SK-N-SH (cell line): ENCODE measurements at regions not wholly inside any gene's neighbourhood (a gene's known extent, or its start where the extent isn't known, plus 50 kb on each side); places are given as distances from the start of the nearest gene placed in this dataset.

Experiments used
- CTCF ChIA-PET: fragments of 300-600, 350-600 bp; formaldehyde crosslinking; extraction: SDS; loops from one replicate; lab custom pipeline; 2021; lab: Yijun Ruan, JAX
- POLR2A ChIA-PET: fragments of 350-600 bp; sonication (Branson Sonifier 250); formaldehyde crosslinking; extraction: SDS; loops from one replicate; lab custom pipeline; 2020; ENCODE audit warnings: antibody characterized with exemption, inconsistent platforms; lab: Yijun Ruan, JAX
- DNase-seq: peaks from one replicate; pipeline ENCODE4 v3.0.0; 2012
- H2AFZ ChIP-seq: fragments of 200-600 bp; sonication (generic); 2 replicates; pipeline ENCODE4 v1.8.1; 2016; ENCODE audit warnings: antibody characterized with exemption, mild to moderate bottlenecking, low read depth
- H3F3A ChIP-seq: fragments of 200-600 bp; sonication (generic); replicated peaks from 2 replicates; pipeline ENCODE3; 2016; ENCODE audit warnings: antibody characterized with exemption, mild to moderate bottlenecking; ENCODE audit not compliant: insufficient read depth
- H3K27ac ChIP-seq, 2 experiments: fragments of 200-500 bp in 1 of 2; fragments of 200-600 bp in 1 of 2; sonication (Bioruptor generic) in 1 of 2; sonication (generic), shearing (Covaris generic) in 1 of 2; 2 replicates each; pipeline versions ENCODE4 v1.5.1 to v1.6.1; 2014 to 2016; ENCODE audit warnings: low read depth in 2 of 2, inconsistent platforms in 1 of 2, low read length in 1 of 2, mild to moderate bottlenecking in 1 of 2, mixed read lengths in 1 of 2
- H3K27me3 ChIP-seq: fragments of 200-600 bp; sonication (generic), shearing (Covaris generic); 2 replicates; pipeline ENCODE4 v1.6.1; 2016; ENCODE audit warnings: mixed run types; ENCODE audit not compliant: insufficient read depth
- H3K36me3 ChIP-seq, 2 experiments: fragments of 200-500 bp in 1 of 2; fragments of 200-600 bp in 1 of 2; sonication (Bioruptor generic) in 1 of 2; sonication (generic) in 1 of 2; replicated peaks in 1 of 2; 2 replicates each; pipeline versions ENCODE3 to v1.5.1; 2014 to 2016; ENCODE audit warnings: low read length in 1 of 2, mild to moderate bottlenecking in 1 of 2; ENCODE audit not compliant: insufficient read depth in 2 of 2, control insufficient read depth in 1 of 2
- H3K4me1 ChIP-seq, 2 experiments: fragments of 200-500 bp in 1 of 2; fragments of 200-600 bp in 1 of 2; sonication (Bioruptor generic) in 1 of 2; sonication (generic), shearing (Covaris generic) in 1 of 2; 2 replicates each; pipeline versions ENCODE4 v1.5.1 to v1.6.1; 2014 to 2016; ENCODE audit warnings: low read depth in 1 of 2, low read length in 1 of 2, mixed run types in 1 of 2; ENCODE audit not compliant: insufficient read depth in 2 of 2, control insufficient read depth in 1 of 2
- H3K4me2 ChIP-seq: fragments of 200-600 bp; sonication (generic), shearing (Covaris generic); 2 replicates; pipeline ENCODE4 v1.6.1; 2017; ENCODE audit warnings: mixed run types
- H3K4me3 ChIP-seq, 2 experiments: fragments of 200-500 bp in 1 of 2; fragments of 200-600 bp in 1 of 2; sonication (Bioruptor generic) in 1 of 2; sonication (generic), shearing (Covaris generic) in 1 of 2; 2 replicates each; pipeline versions ENCODE4 v1.5.1 to v1.8.1; 2014 to 2016; ENCODE audit warnings: low read depth in 2 of 2, inconsistent platforms in 1 of 2, low read length in 1 of 2, mild to moderate bottlenecking in 1 of 2, mixed read lengths in 1 of 2, moderate library complexity in 1 of 2
- H3K79me2 ChIP-seq: fragments of 200-600 bp; sonication (generic); 2 replicates; pipeline ENCODE4 v1.8.1; 2017; ENCODE audit warnings: mild to moderate bottlenecking; ENCODE audit not compliant: insufficient read depth
- H3K9ac ChIP-seq: fragments of 200-600 bp; sonication (generic); 2 replicates; pipeline ENCODE4 v1.6.1; 2017; ENCODE audit warnings: mixed run types
- H3K9me2 ChIP-seq: fragments of 200-600 bp; sonication (generic); 2 replicates; pipeline ENCODE4 v1.6.1; 2017; ENCODE audit warnings: mixed run types
- H3K9me3 ChIP-seq: fragments of 200-600 bp; sonication (generic); 2 replicates; pipeline ENCODE4 v1.6.1; 2017; ENCODE audit warnings: mixed run types, mild to moderate bottlenecking, moderate library complexity
- H4K20me1 ChIP-seq: fragments of 200-600 bp; sonication (generic); 2 replicates; pipeline ENCODE4 v1.6.1; 2017; ENCODE audit warnings: mild to moderate bottlenecking, mixed run types; ENCODE audit not compliant: insufficient read depth
- EP300 ChIP-seq, 2 experiments: IDR thresholded peaks; 2 replicates each; pipeline versions ENCODE4 v1.4.0 to v1.6.1; 2012; ENCODE audit warnings: borderline replicate concordance in 1 of 2, low read depth in 1 of 2, low read length in 1 of 2
- FOSL2 ChIP-seq: IDR thresholded peaks from 2 replicates; pipeline ENCODE4 v1.4.0; 2012; ENCODE audit warnings: low read depth, mild to moderate bottlenecking, moderate library complexity, borderline replicate concordance
- FOXM1 ChIP-seq: IDR thresholded peaks from 2 replicates; pipeline ENCODE4 v1.4.0; 2012; ENCODE audit warnings: low read depth, mild to moderate bottlenecking
- GATA2 ChIP-seq: sonication (generic); formaldehyde crosslinking; IDR thresholded peaks from 2 replicates; pipeline ENCODE4 v1.5.0; 2020; ENCODE audit warnings: mild to moderate bottlenecking, missing genetic modification reagents
- JUND ChIP-seq: IDR thresholded peaks from 2 replicates; pipeline ENCODE4 v1.4.0; 2012
- MAX ChIP-seq: IDR thresholded peaks from 2 replicates; pipeline ENCODE4 v1.4.0; 2012; ENCODE audit warnings: low read depth
- NFIC ChIP-seq: IDR thresholded peaks from 2 replicates; pipeline ENCODE4 v1.4.0; 2012; ENCODE audit warnings: borderline replicate concordance
- RCOR1 ChIP-seq: fragments of 150-350 bp; IDR thresholded peaks from 2 replicates; pipeline ENCODE4 v1.6.1; 2017; ENCODE audit warnings: antibody characterized with exemption, low read length
- RFX5 ChIP-seq: IDR thresholded peaks from 2 replicates; pipeline ENCODE4 v1.6.1; 2012; ENCODE audit warnings: mild to moderate bottlenecking, improper control_type of control experiment, low read length
- SIN3A ChIP-seq: IDR thresholded peaks from 2 replicates; pipeline ENCODE4 v1.6.1; 2012; ENCODE audit warnings: low read depth, mild to moderate bottlenecking, low read length, moderate library complexity, borderline replicate concordance
- SMC3 ChIP-seq: IDR thresholded peaks from 2 replicates; pipeline ENCODE4 v1.6.1; 2012; ENCODE audit warnings: low read depth, low read length, improper control_type of control experiment
- TAF1 ChIP-seq: IDR thresholded peaks from 2 replicates; pipeline ENCODE4 v1.6.1; 2012; ENCODE audit warnings: low read depth, mild to moderate bottlenecking, low read length, moderate library complexity, borderline replicate concordance
- TCF12 ChIP-seq: IDR thresholded peaks from 2 replicates; pipeline ENCODE4 v1.4.0; 2012
- WGBS: methylation state at CpG from one replicate; pipeline ENCODE4 v1.1.6; 2017; ENCODE audit warnings: low lambda C conversion rate; 5-methylcytosine and 5-hydroxymethylcytosine counted together
- TF ChIP-seq, protein P1 (sequence below): IDR thresholded peaks from 2 replicates; pipeline ENCODE4 v1.4.0; 2012; ENCODE audit warnings: low read depth, borderline replicate concordance
- TF ChIP-seq, protein P2 (sequence below): fragments of 200-600 bp; sonication (generic); IDR thresholded peaks from 2 replicates; pipeline ENCODE4 v1.6.1; 2017; ENCODE audit warnings: antibody characterized with exemption, mild to moderate bottlenecking, moderate library complexity

DNA sequence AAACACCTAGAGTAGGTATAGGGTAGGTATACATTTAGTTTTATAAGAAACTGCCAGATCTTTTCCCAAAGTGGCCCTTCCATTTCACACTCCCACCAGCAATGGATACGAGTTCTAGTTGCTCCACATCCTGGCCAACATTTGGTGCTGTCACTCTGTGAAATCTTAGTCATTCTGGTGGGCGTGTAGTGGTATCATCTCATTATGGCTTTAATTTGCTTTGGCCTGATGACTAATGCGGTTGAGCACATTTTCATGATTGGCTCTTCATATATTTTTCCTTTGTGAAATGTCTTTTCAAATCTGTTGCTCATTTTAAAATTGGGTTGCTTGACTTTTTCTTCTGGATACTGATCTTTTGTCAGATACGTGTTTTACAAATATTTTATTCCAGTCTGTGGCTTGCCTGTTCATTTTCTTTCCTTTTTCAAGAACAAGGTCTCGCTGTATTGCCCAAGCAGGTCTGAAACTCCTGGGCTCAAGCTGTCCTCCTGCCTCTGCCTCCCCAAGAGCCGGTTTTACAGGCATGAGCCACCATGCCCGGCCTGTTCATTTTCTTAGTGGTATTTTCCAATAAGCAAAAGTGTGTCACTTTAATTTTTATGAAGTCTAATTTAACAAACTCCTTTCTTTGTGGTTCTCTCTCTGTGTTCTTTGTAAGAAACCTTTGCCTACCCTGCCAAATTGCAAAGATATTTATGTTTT, 192.4 kb downstream of the SEC14L1 start:
- H3K4me1 ChIP-seq = peaks cover 0 to 14% of the 10 kb centered on the region in 2 experiments; a peak in 1 of 4 replicates
- peaks cover 0 to 22% of the 10 kb centered on the region in 2 experiments for H3K36me3 ChIP-seq
- ChIA-PET CTCF (interaction anchor here (1.6 to 8.3 kb wide), 11 partner anchors 11 to 172 kb away, joined by 3 to 205 read pairs (median 23); no protein-coding TSS in a partner anchor), POLR2A (no interaction called here)
- peak overlapping the region in 1 of 2 experiments; percentile 62; a peak in 2 of 4 replicates for H3K27ac ChIP-seq
- peaks cover 21% of the 10 kb centered on the region for H3K9me3 ChIP-seq
- H3F3A ChIP-seq = peaks cover 25% of the 10 kb centered on the region
- H3K4me3 ChIP-seq = 0 out of 4 replicates have a peak overlapping the region, but pooled peaks of 1 of the 2 experiments have one; percentile 0
- no peaks in the 10 kb centered on the region for H3K9me2 ChIP-seq
- H3K4me2 ChIP-seq = no peak overlapping the region
- no peak overlapping the region for H3K9ac ChIP-seq
- no peak for DNase-seq
- no peaks in the 10 kb centered on the region for H3K27me3 ChIP-seq
- TF ChIP-seq RFX5 = no peak
- TF ChIP-seq EP300 (IDR thresholded peaks at IDR 0.05; ENCODE audit: borderline replicate concordance in 1 of 2, low read depth in 1 of 2, low read length in 1 of 2) = no peak
- no peak for TF ChIP-seq GATA2 (CRISPR knock-in tag)
- TF ChIP-seq, protein P1, sequence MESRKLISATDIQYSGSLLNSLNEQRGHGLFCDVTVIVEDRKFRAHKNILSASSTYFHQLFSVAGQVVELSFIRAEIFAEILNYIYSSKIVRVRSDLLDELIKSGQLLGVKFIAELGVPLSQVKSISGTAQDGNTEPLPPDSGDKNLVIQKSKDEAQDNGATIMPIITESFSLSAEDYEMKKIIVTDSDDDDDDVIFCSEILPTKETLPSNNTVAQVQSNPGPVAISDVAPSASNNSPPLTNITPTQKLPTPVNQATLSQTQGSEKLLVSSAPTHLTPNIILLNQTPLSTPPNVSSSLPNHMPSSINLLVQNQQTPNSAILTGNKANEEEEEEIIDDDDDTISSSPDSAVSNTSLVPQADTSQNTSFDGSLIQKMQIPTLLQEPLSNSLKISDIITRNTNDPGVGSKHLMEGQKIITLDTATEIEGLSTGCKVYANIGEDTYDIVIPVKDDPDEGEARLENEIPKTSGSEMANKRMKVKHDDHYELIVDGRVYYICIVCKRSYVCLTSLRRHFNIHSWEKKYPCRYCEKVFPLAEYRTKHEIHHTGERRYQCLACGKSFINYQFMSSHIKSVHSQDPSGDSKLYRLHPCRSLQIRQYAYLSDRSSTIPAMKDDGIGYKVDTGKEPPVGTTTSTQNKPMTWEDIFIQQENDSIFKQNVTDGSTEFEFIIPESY = no peak
- TF ChIP-seq SMC3 = no peak
- no peak for TF ChIP-seq MAX
- peak; percentile 48 for TF ChIP-seq TCF12
- no peak for TF ChIP-seq SIN3A
- TF ChIP-seq, protein P2, sequence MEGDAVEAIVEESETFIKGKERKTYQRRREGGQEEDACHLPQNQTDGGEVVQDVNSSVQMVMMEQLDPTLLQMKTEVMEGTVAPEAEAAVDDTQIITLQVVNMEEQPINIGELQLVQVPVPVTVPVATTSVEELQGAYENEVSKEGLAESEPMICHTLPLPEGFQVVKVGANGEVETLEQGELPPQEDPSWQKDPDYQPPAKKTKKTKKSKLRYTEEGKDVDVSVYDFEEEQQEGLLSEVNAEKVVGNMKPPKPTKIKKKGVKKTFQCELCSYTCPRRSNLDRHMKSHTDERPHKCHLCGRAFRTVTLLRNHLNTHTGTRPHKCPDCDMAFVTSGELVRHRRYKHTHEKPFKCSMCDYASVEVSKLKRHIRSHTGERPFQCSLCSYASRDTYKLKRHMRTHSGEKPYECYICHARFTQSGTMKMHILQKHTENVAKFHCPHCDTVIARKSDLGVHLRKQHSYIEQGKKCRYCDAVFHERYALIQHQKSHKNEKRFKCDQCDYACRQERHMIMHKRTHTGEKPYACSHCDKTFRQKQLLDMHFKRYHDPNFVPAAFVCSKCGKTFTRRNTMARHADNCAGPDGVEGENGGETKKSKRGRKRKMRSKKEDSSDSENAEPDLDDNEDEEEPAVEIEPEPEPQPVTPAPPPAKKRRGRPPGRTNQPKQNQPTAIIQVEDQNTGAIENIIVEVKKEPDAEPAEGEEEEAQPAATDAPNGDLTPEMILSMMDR = no peak
- no peak for TF ChIP-seq RCOR1
- no peak for TF ChIP-seq NFIC
- peak; percentile 65; the same call in 1 of the 2 replicates for TF ChIP-seq FOSL2
- TF ChIP-seq, all 33 proteins: peak for 2
- WGBS = 76% methylated on average over 7 of the region's 7 CpGs
- no peak overlapping the region for H2AFZ ChIP-seq
- peaks cover 58% of the 10 kb centered on the region for H3K79me2 ChIP-seq
- no peaks in the 10 kb centered on the region for H4K20me1 ChIP-seq

DNA sequence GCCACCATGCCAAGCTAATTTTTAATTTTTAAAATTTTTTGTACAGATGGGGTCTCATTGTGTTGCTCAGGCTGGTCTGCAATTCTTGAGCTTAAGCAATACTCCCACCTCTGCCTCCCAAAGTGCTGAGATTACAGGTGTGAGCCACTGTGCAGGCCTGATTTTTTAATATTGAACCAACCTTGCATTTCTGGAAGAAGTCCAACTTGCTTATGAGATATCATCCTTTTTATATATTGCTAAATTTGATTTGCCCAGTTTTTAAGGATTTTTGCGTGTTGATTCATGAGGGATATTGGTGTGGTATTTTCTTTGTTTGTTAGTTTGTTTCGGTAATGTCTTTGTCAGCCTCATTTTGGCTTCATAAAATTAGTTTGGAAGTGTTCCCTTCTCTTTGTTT, 196.4 kb downstream of the SEC14L1 start:
- ChIA-PET POLR2A (no interaction called here), CTCF (interaction anchor here (1.1 to 1.7 kb wide), 2 partner anchors 93 to 158 kb away, joined by 6 to 7 read pairs; no protein-coding TSS in a partner anchor)
- WGBS = 85% methylated on average over 2 of the region's 2 CpGs
- no peaks in the 10 kb centered on the region for H3K27me3 ChIP-seq
- H3F3A ChIP-seq = peaks cover 22% of the 10 kb centered on the region
- H3K9me2 ChIP-seq = no peaks in the 10 kb centered on the region
- peaks cover 56% of the 10 kb centered on the region for H3K79me2 ChIP-seq
- no peaks in the 10 kb centered on the region for H4K20me1 ChIP-seq
- peaks cover 21% of the 10 kb centered on the region for H3K9me3 ChIP-seq
- H2AFZ ChIP-seq = no peak overlapping the region
- DNase-seq = no peak
- no peak overlapping the region for H3K9ac ChIP-seq
- H3K27ac ChIP-seq = no peak overlapping the region
- no peak overlapping the region for H3K4me3 ChIP-seq
- 0 out of 4 replicates have a peak, but pooled peaks cover 0 to 2% of the 10 kb centered on the region in 2 experiments for H3K4me1 ChIP-seq
- H3K36me3 ChIP-seq = peaks cover 0 to 24% of the 10 kb centered on the region in 2 experiments
- no peak overlapping the region for H3K4me2 ChIP-seq
- TF ChIP-seq, protein P2 = no peak
- no peak for TF ChIP-seq JUND
- TF ChIP-seq FOXM1 = no peak
- TF ChIP-seq TAF1 = no peak
- no peak for TF ChIP-seq FOSL2
- TF ChIP-seq NFIC = no peak
- TF ChIP-seq GATA2 (CRISPR knock-in tag) = no peak
